ENCODE measurements at regions not wholly inside any gene's neighbourhood (a gene's known extent, or its start where the extent isn't known, plus 50 kb on each side); places are given as distances from the start of the nearest gene placed in this dataset.

DNA sequence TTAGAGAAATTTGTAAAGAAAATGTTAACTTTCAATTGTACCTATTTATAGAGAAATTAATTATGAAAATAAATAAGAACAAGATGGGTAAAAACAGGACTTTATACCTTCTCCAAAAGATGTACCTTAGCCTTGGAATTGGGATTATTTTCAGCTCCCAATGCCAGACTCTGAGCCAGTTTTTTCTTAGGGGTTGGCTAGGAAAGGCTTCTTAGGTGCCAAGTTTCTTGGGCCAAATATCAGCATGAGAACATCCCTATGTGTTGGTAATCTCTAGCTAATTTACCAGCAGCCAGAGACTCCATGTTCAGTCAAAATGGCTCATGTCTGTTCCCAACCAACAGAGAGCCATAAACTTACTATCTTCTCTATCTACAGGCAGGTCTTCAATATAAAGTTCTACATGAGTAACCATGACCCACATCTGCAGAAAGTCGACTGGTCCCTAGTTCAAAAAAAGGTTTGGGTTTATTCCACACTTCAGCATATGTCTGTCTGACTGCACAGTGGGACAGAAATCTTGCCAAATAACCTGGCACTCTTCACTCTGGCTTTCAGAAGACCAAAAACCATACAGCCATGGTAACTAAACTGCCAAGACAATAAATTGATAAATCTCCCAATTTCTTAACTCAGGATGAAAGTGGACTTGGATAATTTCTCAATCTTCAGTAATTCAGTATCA, 380.5 kb upstream of the RASGEF1B start:
- BruUV-seq (replicated peaks) = no TSS peak
- FAIRE-seq = no peak
- DNase-seq (ENCODE audit: low read depth, low spot score) = no peak
- Histone ChIP-seq H3K4me2 (ENCODE audit: control insufficient read depth, insufficient read depth) (no peak overlapping the region), H3K36me3 (ENCODE audit: control insufficient read depth in 2 of 2, insufficient read depth in 2 of 2, low read length in 1 of 2) (no peaks in the 10 kb centered on the region), H3K9ac (ENCODE audit: control insufficient read depth, insufficient read depth, low read length) (no peak overlapping the region), H3K4me1 (ENCODE audit: control insufficient read depth, insufficient read depth, low read length) (no peaks in the 10 kb centered on the region), H3K79me2 (ENCODE audit: control insufficient read depth, insufficient read depth, low read length) (no peaks in the 10 kb centered on the region), H2AFZ (ENCODE audit: control insufficient read depth, low read depth, low read length) (no peak overlapping the region), H4K20me1 (ENCODE audit: control insufficient read depth, insufficient read depth) (no peaks in the 10 kb centered on the region), H3K9me3 (replicated peaks; ENCODE audit: control insufficient read depth, insufficient read depth, low read length) (peaks cover 1% of the 10 kb centered on the region; the same call in 2 of the 3 replicates), H3K27ac (ENCODE audit: control insufficient read depth, insufficient read depth) (no peak overlapping the region), H3K4me3 (no peak overlapping the region), H3K27me3 (replicated peaks in 1 of 2; ENCODE audit: control insufficient read depth in 2 of 2, insufficient read depth in 2 of 2, low read length in 1 of 2) (no peaks in the 10 kb centered on the region)
- in situ Hi-C loops (cut with MboI) (no loop called here), intact Hi-C loops (cut with micrococcal nuclease; ENCODE audit: unreplicated experiment) (no loop called here)
- SMC1A ChIA-PET (ENCODE audit: uncharacterized antibody, unreplicated experiment) = interaction anchor here (1.3 kb wide), 1 partner anchor 418 kb away, joined by 3 read pairs; no protein-coding TSS in a partner anchor
- RAD21 ChIA-PET (ENCODE audit: unreplicated experiment) = no interaction called here
- ATAC-seq = no peak
- POLR2A ChIA-PET = no interaction called here
- WGBS (ENCODE audit: insufficient coverage, insufficient replicate concordance, low lambda C conversion rate, missing lambda C conversion rate) = 0% methylated on average over 1 of the region's 1 CpG
- CTCF ChIA-PET = interaction anchor here (1.2 kb wide), 1 partner anchor 382 kb away, joined by 3 read pairs; no protein-coding TSS in a partner anchor
- TF ChIP-seq, protein P1, sequence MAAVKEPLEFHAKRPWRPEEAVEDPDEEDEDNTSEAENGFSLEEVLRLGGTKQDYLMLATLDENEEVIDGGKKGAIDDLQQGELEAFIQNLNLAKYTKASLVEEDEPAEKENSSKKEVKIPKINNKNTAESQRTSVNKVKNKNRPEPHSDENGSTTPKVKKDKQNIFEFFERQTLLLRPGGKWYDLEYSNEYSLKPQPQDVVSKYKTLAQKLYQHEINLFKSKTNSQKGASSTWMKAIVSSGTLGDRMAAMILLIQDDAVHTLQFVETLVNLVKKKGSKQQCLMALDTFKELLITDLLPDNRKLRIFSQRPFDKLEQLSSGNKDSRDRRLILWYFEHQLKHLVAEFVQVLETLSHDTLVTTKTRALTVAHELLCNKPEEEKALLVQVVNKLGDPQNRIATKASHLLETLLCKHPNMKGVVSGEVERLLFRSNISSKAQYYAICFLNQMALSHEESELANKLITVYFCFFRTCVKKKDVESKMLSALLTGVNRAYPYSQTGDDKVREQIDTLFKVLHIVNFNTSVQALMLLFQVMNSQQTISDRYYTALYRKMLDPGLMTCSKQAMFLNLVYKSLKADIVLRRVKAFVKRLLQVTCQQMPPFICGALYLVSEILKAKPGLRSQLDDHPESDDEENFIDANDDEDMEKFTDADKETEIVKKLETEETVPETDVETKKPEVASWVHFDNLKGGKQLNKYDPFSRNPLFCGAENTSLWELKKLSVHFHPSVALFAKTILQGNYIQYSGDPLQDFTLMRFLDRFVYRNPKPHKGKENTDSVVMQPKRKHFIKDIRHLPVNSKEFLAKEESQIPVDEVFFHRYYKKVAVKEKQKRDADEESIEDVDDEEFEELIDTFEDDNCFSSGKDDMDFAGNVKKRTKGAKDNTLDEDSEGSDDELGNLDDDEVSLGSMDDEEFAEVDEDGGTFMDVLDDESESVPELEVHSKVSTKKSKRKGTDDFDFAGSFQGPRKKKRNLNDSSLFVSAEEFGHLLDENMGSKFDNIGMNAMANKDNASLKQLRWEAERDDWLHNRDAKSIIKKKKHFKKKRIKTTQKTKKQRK (IDR thresholded peaks at IDR 0.05; ENCODE audit: low read depth, low read length) = no peak
- TF ChIP-seq FOXM1 (IDR thresholded peaks at IDR 0.05; ENCODE audit: low read depth, low read length) (no peak), NFYB (IDR thresholded peaks at IDR 0.05; ENCODE audit: insufficient read depth, low read depth, low read length) (no peak), SIX5 (IDR thresholded peaks at IDR 0.05; ENCODE audit: low read depth, low read length, severe bottlenecking) (no peak), EED (IDR thresholded peaks at IDR 0.05; ENCODE audit: low read depth) (no peak), IKZF1 (conservative IDR thresholded peaks at IDR 0.05) (no peak), FOS (IDR thresholded peaks at IDR 0.05; ENCODE audit: borderline replicate concordance, extremely low read depth, insufficient read length) (no peak), IKZF2 (IDR thresholded peaks at IDR 0.05) (no peak), SREBF2 (IDR thresholded peaks at IDR 0.05; ENCODE audit: low read length) (no peak), CREM (IDR thresholded peaks at IDR 0.05; ENCODE audit: low read depth) (no peak), HDGF (IDR thresholded peaks at IDR 0.05) (no peak), CHD4 (IDR thresholded peaks at IDR 0.05) (no peak), MEF2B (IDR thresholded peaks at IDR 0.05; ENCODE audit: partially characterized antibody, poor library complexity, severe bottlenecking) (no peak), CHD2 (IDR thresholded peaks at IDR 0.05; ENCODE audit: borderline replicate concordance, low read depth, low read length) (no peak)
- TF ChIP-seq, protein P2, sequence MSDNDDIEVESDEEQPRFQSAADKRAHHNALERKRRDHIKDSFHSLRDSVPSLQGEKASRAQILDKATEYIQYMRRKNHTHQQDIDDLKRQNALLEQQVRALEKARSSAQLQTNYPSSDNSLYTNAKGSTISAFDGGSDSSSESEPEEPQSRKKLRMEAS (IDR thresholded peaks at IDR 0.05; ENCODE audit: low read depth, low read length) = no peak
- TF ChIP-seq, protein P3, sequence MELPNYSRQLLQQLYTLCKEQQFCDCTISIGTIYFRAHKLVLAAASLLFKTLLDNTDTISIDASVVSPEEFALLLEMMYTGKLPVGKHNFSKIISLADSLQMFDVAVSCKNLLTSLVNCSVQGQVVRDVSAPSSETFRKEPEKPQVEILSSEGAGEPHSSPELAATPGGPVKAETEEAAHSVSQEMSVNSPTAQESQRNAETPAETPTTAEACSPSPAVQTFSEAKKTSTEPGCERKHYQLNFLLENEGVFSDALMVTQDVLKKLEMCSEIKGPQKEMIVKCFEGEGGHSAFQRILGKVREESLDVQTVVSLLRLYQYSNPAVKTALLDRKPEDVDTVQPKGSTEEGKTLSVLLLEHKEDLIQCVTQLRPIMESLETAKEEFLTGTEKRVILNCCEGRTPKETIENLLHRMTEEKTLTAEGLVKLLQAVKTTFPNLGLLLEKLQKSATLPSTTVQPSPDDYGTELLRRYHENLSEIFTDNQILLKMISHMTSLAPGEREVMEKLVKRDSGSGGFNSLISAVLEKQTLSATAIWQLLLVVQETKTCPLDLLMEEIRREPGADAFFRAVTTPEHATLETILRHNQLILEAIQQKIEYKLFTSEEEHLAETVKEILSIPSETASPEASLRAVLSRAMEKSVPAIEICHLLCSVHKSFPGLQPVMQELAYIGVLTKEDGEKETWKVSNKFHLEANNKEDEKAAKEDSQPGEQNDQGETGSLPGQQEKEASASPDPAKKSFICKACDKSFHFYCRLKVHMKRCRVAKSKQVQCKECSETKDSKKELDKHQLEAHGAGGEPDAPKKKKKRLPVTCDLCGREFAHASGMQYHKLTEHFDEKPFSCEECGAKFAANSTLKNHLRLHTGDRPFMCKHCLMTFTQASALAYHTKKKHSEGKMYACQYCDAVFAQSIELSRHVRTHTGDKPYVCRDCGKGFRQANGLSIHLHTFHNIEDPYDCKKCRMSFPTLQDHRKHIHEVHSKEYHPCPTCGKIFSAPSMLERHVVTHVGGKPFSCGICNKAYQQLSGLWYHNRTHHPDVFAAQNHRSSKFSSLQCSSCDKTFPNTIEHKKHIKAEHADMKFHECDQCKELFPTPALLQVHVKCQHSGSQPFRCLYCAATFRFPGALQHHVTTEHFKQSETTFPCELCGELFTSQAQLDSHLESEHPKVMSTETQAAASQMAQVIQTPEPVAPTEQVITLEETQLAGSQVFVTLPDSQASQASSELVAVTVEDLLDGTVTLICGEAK (IDR thresholded peaks at IDR 0.05; ENCODE audit: borderline replicate concordance) = no peak

Measured in GM12878 (cell line).